Thoracic aorta (tissue), 2 donors: ENCODE measurements at regions not wholly inside any gene's neighbourhood (a gene's known extent, or its start where the extent isn't known, plus 50 kb on each side); places are given as distances from the start of the nearest gene placed in this dataset.

Experiments used
- ATAC-seq: fragments of 150-250 bp; one replicate; pipeline ENCODE4 v1.8.0; 2017; ENCODE audit warnings: low read depth; ENCODE audit not compliant: insufficient number of reproducible peaks, low FRiP score
- DNase-seq: peaks from one replicate; pipeline ENCODE4 v3.0.0-alpha.2; 2020; ENCODE audit warnings: low spot score
- H3K27ac ChIP-seq, 2 donors: fragments of 200-600 bp; sonication (generic); 1 replicate in 1 of 2; 2 replicates in 1 of 2; pipeline ENCODE4 v1.5.1; 2016; ENCODE audit warnings: mild to moderate bottlenecking in 2 of 2, moderate library complexity in 2 of 2
- H3K27me3 ChIP-seq: fragments of 200-600 bp; sonication (generic); replicated peaks from 2 replicates; pipeline ENCODE4 v1.6.0; 2016; ENCODE audit warnings: mild to moderate bottlenecking; ENCODE audit not compliant: insufficient read depth
- H3K36me3 ChIP-seq: fragments of 200-600 bp; sonication (generic); one replicate; pipeline ENCODE4 v1.5.1; 2016
- H3K4me1 ChIP-seq, 2 donors: fragments of 200-600 bp; sonication (generic); 1 replicate in 1 of 2; 2 replicates in 1 of 2; pipeline versions ENCODE4 v1.5.1 to v1.6.0; 2016; ENCODE audit warnings: low read depth in 2 of 2, mild to moderate bottlenecking in 1 of 2; ENCODE audit not compliant: control insufficient read depth in 1 of 2
- H3K4me3 ChIP-seq: fragments of 200-600 bp; sonication (generic); 2 replicates; pipeline ENCODE4 v1.5.1; 2016; ENCODE audit warnings: mild to moderate bottlenecking
- H3K9me3 ChIP-seq: fragments of 200-600 bp; sonication (generic); 2 replicates; pipeline ENCODE4 v1.5.1; 2016
- TF ChIP-seq, protein P1 (sequence below): fragments of 200-600 bp; sonication (generic); IDR thresholded peaks from one replicate; pipeline ENCODE4 v1.5.1; 2019; ENCODE audit warnings: antibody characterized with exemption

DNA sequence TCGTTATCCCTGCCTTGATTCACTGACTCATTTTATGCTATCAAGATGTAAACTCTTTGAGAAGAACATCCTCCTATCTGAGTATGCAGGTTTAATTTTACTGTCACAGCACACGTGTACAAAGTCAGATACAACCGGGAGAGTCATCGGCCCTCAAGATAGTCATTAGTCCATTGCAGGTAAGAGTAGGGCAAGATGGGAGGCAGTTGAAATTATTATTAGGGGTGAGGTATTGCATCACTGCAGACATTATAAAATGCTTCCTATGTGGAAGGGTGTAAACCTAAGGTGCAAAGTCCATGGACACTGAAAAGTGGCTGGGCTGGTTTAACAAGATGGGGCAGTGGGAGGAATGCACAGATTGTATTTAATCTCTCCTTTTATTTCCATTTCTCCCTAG lies 113.7 kb downstream of the ARL4A start:
- TF ChIP-seq, protein P1, sequence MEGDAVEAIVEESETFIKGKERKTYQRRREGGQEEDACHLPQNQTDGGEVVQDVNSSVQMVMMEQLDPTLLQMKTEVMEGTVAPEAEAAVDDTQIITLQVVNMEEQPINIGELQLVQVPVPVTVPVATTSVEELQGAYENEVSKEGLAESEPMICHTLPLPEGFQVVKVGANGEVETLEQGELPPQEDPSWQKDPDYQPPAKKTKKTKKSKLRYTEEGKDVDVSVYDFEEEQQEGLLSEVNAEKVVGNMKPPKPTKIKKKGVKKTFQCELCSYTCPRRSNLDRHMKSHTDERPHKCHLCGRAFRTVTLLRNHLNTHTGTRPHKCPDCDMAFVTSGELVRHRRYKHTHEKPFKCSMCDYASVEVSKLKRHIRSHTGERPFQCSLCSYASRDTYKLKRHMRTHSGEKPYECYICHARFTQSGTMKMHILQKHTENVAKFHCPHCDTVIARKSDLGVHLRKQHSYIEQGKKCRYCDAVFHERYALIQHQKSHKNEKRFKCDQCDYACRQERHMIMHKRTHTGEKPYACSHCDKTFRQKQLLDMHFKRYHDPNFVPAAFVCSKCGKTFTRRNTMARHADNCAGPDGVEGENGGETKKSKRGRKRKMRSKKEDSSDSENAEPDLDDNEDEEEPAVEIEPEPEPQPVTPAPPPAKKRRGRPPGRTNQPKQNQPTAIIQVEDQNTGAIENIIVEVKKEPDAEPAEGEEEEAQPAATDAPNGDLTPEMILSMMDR, result no peak
- no peak overlapping the region for H3K27ac ChIP-seq
- no peak for ATAC-seq

DNA sequence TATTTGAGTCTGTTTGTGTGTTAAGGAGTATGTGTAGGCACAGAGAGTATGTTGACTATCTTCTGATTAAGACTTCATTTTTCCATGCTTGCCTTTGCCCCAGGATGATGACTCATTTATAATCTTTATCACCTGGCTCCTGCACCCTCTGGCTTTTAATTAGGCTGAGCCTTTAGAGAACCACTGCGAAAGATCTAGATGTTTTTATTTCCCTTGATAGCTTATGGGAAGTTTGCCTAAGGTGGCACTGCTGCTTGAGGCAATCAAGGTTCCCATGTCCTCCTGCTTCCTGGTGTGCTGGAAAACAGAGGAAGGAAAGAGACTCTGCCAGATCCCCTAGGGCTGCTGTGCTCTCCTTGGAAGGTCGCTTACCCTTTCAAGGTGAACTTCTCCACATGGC lies 114.6 kb downstream of the ARL4A start:
- Histone ChIP-seq H3K36me3 (no peaks in the 10 kb centered on the region), H3K9me3 (no peaks in the 10 kb centered on the region), H3K4me3 (no peak overlapping the region), H3K27ac (no peak overlapping the region), H3K27me3 (no peaks in the 10 kb centered on the region), H3K4me1 (peaks cover 0 to 5% of the 10 kb centered on the region in 2 donors)
- TF ChIP-seq, protein P1, result no peak
- DNase-seq, result no peak
- no peak for ATAC-seq

More for the DNA sequence above, 113.7 kb downstream of the ARL4A start:
- H3K4me3 ChIP-seq, result no peak overlapping the region
- no peaks in the 10 kb centered on the region for H3K27me3 ChIP-seq
- DNase-seq, result no peak
- H3K9me3 ChIP-seq, result no peaks in the 10 kb centered on the region
- H3K4me1 ChIP-seq, result peaks cover 0 to 5% of the 10 kb centered on the region in 2 donors
- no peaks in the 10 kb centered on the region for H3K36me3 ChIP-seq

DNA sequence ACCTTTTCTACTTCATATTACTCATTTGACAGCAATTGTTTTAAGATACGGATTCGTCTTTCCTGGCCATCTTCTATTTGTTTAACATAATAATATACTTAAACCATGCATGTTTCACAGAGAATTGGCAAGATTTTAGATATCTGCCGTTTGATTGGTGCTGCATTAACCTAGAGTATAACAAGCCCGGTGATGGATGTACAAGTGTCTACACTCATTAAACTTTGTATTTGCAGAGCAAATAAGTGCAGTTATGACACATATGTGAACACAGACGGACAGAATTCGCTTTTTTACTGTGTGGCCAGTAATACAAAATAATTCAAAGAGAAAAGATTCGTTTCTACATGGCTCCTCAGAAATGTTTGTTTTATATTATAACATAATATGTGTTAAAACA lies 116.1 kb downstream of the ARL4A start:
- ATAC-seq (no peak), DNase-seq (no peak)
- no peaks in the 10 kb centered on the region for H3K9me3 ChIP-seq
- no peak overlapping the region for H3K27ac ChIP-seq
- peaks cover 0 to 5% of the 10 kb centered on the region in 2 donors for H3K4me1 ChIP-seq
- no peak overlapping the region for H3K4me3 ChIP-seq
- no peaks in the 10 kb centered on the region for H3K27me3 ChIP-seq
- TF ChIP-seq, protein P1, result no peak
- no peaks in the 10 kb centered on the region for H3K36me3 ChIP-seq

DNA sequence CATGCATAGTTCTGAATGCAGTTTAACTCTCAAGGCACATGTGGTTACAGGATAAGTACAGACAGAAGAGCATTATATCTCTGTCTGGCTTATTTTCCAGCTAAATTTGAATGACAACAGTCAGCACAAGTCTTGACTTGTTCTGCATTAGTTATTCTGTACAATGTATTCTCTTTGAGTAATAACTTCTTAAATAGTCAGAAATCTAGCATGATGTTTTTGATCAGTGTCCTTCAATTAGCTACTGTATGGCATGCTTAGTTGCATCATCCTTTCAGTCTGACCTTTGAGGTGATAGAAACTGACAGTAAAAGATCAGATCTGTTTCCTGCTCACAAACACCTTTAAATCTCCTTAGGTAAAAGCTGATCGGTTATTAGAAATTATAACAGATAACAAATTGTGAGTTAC lies 118.1 kb downstream of the ARL4A start:
- peaks cover 0 to 3% of the 10 kb centered on the region in 2 donors for H3K4me1 ChIP-seq
- no peak overlapping the region for H3K27ac ChIP-seq
- no peaks in the 10 kb centered on the region for H3K36me3 ChIP-seq
- DNase-seq (no peak), ATAC-seq (no peak)
- TF ChIP-seq, protein P1, result no peak
- H3K9me3 ChIP-seq, result no peaks in the 10 kb centered on the region
- no peaks in the 10 kb centered on the region for H3K27me3 ChIP-seq
- H3K4me3 ChIP-seq, result no peak overlapping the region

DNA sequence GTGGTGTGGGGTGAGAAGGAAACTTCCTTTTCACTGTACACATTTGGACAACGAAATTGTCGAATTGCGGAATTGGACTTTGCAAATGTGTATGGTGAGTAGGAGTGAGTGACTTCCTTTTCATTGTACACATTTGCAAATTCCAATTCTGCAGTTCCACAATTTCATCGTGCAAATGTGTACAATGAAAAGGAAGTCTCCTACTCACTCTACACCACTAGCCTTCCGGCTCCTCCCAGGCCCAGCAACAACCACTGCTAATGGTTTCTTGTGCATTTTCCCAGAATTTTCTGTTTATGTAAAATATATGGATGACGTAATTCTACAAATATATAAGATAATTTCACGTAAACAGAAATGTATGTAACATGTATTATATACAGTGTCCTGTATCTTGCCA lies 118.5 kb downstream of the ARL4A start:
- no peaks in the 10 kb centered on the region for H3K36me3 ChIP-seq
- H3K27me3 ChIP-seq, result no peaks in the 10 kb centered on the region
- DNase-seq (no peak), ATAC-seq (no peak)
- H3K27ac ChIP-seq, result no peak overlapping the region
- TF ChIP-seq, protein P1, result no peak
- H3K4me1 ChIP-seq, result no peaks in the 10 kb centered on the region
- H3K9me3 ChIP-seq, result no peaks in the 10 kb centered on the region
- H3K4me3 ChIP-seq, result no peak overlapping the region
